Sigmoid colon (tissue), 6 donors: ENCODE measurements at regions not wholly inside any gene's neighbourhood (a gene's known extent, or its start where the extent isn't known, plus 50 kb on each side); places are given as distances from the start of the nearest gene placed in this dataset.

Source experiments
- DNase-seq: peaks from one replicate; pipeline ENCODE4 v3.0.0-alpha.2; 2019
- H3K27ac ChIP-seq, 4 donors: fragments of 200-600 bp; sonication (generic); one replicate each; pipeline ENCODE4 v1.5.1; 2016 to 2019; ENCODE audit warnings: mild to moderate bottlenecking in 1 of 4
- H3K27me3 ChIP-seq, 3 donors: fragments of 200-600 bp; sonication (generic); one replicate each; pipeline ENCODE4 v1.5.1; 2019; ENCODE audit warnings: mild to moderate bottlenecking in 1 of 3
- H3K36me3 ChIP-seq, 4 donors: fragments of 200-600 bp; sonication (generic); one replicate each; pipeline ENCODE4 v1.5.1; 2016 to 2019
- H3K4me1 ChIP-seq, 4 donors: fragments of 200-600 bp; sonication (generic); one replicate each; pipeline ENCODE4 v1.5.1; 2017 to 2019
- H3K4me3 ChIP-seq, 4 donors: fragments of 200-600 bp; sonication (generic); one replicate each; pipeline ENCODE4 v1.5.1; 2017 to 2019; ENCODE audit warnings: mild to moderate bottlenecking in 2 of 4, moderate library complexity in 1 of 4
- H3K9me3 ChIP-seq, 4 donors: fragments of 200-600 bp in 3 of 4; sonication (generic) in 3 of 4; one replicate each; pipeline versions ENCODE4 v1.5.1 to v1.6.1; 2013 to 2019
- CTCF ChIP-seq, 4 experiments: fragments of 450-650 bp in 3 of 4; fragments of 200-600 bp in 1 of 4; IDR thresholded peaks; one replicate each; pipeline ENCODE4 v1.5.1; 2016 to 2019; ENCODE audit warnings: antibody characterized with exemption in 4 of 4, mild to moderate bottlenecking in 3 of 4, moderate library complexity in 2 of 4
- EP300 ChIP-seq, 4 donors: sonication (generic); formaldehyde crosslinking; IDR thresholded peaks; one replicate each; pipeline ENCODE4 v1.6.1; 2017; ENCODE audit warnings: antibody characterized with exemption in 4 of 4
- POLR2A ChIP-seq, 2 donors: fragments of 450-650 bp; IDR thresholded peaks; one replicate each; pipeline ENCODE4 v1.6.1; 2016; ENCODE audit warnings: antibody characterized with exemption in 2 of 2, mild to moderate bottlenecking in 2 of 2, moderate library complexity in 2 of 2
- POLR2AphosphoS5 ChIP-seq, 4 donors: sonication (generic); formaldehyde crosslinking; IDR thresholded peaks; one replicate each; pipeline ENCODE4 v1.6.1; 2017; ENCODE audit warnings: antibody characterized with exemption in 4 of 4
- WGBS, 2 donors: extraction: QIAGEN DNeasy Blood & Tissue Kit; methylation state at CpG; one replicate each; pipeline ENCODE4 v1.1.7; 2013; 5-methylcytosine and 5-hydroxymethylcytosine counted together
- intact Hi-C: fragments of 100-400 bp; cut with DNase I; formaldehyde crosslinking; loops from one replicate; pipeline ENCODE4 v1.15.1; 2023
- donor health status: healthy with polysubstance abuse.
- donor health status: healthy.

DNA sequence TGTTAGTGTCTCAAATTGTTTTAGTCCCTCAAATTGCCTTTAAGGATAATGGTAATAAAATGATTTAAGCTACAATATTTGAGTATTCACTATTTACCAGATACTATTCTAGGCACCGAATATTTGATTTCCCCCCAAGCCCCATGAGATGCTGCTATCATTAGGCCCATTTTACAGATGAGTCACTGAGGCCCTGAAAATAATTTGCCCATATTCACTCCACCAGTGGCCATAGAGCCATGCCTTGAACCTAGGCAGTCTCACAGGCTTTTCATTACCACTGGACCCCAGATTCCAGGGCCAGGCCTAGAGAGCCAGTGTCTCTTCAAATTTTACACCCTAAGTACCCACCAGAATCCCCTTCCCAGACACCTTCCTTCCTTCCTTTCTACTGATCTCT, 133.7 kb downstream of the LINC00237 start:
- no peaks in the 10 kb centered on the region for H3K9me3 ChIP-seq
- H3K4me3 ChIP-seq, result no peak overlapping the region
- peaks cover 0 to 14% (median 0%) of the 10 kb centered on the region in 3 donors for H3K27me3 ChIP-seq
- H3K4me1 ChIP-seq, result no peaks in the 10 kb centered on the region
- no peak overlapping the region for H3K27ac ChIP-seq
- intact Hi-C loops, result no loop called here
- WGBS, 2 donors, result 70 to 85% methylated on average over 1 of the region's 1 CpG
- no peak for DNase-seq
- no peak for TF ChIP-seq EP300 (IDR thresholded peaks at IDR 0.05)
- no peak for TF ChIP-seq POLR2AphosphoS5 (IDR thresholded peaks at IDR 0.05)
- TF ChIP-seq POLR2A (IDR thresholded peaks at IDR 0.05), result no peak
- TF ChIP-seq CTCF (IDR thresholded peaks at IDR 0.05), result no peak
- no peaks in the 10 kb centered on the region for H3K36me3 ChIP-seq

DNA sequence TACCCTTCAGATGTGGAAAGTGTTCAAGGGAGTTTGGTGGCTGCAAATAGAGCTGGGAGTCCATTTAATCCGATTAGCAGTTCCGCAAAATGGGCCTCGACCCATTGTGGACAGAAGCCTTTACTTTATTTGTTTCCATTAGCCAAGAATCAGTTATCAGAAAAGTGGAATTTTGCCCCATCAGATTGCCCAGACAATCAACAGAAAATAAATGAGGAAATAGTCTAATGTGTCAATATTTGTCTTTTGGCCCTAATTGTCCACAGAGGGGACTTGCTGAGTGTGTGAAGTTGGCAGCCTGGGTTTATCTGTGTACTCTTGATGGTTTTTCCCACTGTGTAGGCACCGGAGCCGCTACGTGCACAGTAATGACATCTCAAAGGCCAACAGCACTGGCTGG, 134.3 kb downstream of the LINC00237 start:
- H3K4me3 ChIP-seq, result no peak overlapping the region
- H3K4me1 ChIP-seq, result no peaks in the 10 kb centered on the region
- TF ChIP-seq POLR2AphosphoS5 (IDR thresholded peaks at IDR 0.05) (no peak), POLR2A (IDR thresholded peaks at IDR 0.05) (no peak), EP300 (IDR thresholded peaks at IDR 0.05) (no peak), CTCF (IDR thresholded peaks at IDR 0.05) (no peak)
- intact Hi-C loops, result no loop called here
- no peak for DNase-seq
- H3K36me3 ChIP-seq, result no peaks in the 10 kb centered on the region
- H3K9me3 ChIP-seq, result no peaks in the 10 kb centered on the region
- 69 to 83% methylated on average over 6 of the region's 6 CpGs for WGBS, 2 donors
- H3K27me3 ChIP-seq, result peaks cover 0 to 15% (median 0%) of the 10 kb centered on the region in 3 donors
- H3K27ac ChIP-seq, result no peak overlapping the region

DNA sequence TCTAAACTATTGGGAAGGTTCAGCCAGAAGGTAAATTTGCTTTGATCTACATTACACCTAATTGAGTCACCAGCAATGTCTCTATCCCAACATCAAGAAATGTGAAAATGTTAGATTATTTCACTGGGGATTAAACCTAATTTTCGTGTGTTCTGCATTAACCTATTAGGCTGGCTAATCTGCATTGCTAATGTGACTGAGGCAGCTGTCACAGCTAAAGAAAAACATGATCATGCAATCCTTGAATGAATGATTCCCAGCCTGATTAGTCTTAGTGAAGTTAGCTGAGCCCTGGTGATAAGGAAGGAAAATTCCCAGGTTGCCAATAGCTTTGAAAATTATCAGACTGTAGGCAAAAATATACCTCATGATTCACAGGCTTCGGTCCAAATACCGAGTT, 135.3 kb downstream of the LINC00237 start:
- no peak for DNase-seq
- TF ChIP-seq EP300 (IDR thresholded peaks at IDR 0.05) (no peak), POLR2A (IDR thresholded peaks at IDR 0.05) (no peak), POLR2AphosphoS5 (IDR thresholded peaks at IDR 0.05) (no peak), CTCF (IDR thresholded peaks at IDR 0.05) (no peak)
- Histone ChIP-seq H3K27ac (no peak overlapping the region), H3K4me1 (no peaks in the 10 kb centered on the region), H3K36me3 (no peaks in the 10 kb centered on the region), H3K9me3 (no peaks in the 10 kb centered on the region), H3K4me3 (no peak overlapping the region), H3K27me3 (peaks cover 0 to 15% (median 0%) of the 10 kb centered on the region in 3 donors)
- intact Hi-C loops, result no loop called here
- WGBS, 2 donors, result 52 to 53% methylated on average over 3 of the region's 3 CpGs

GRCh38 chr20:20969701-20970280, 136.4 kb downstream of the LINC00237 start:
- Histone ChIP-seq H3K36me3 (no peaks in the 10 kb centered on the region), H3K27ac (no peak overlapping the region), H3K4me3 (no peak overlapping the region), H3K27me3 (peaks cover 0 to 15% (median 0%) of the 10 kb centered on the region in 3 donors), H3K9me3 (no peaks in the 10 kb centered on the region), H3K4me1 (no peaks in the 10 kb centered on the region)
- intact Hi-C loops, result no loop called here
- 75 to 78% methylated on average over 13 of the region's 13 CpGs for WGBS, 2 donors
- DNase-seq, result no peak
- no peak for TF ChIP-seq CTCF (IDR thresholded peaks at IDR 0.05)
- no peak for TF ChIP-seq POLR2AphosphoS5 (IDR thresholded peaks at IDR 0.05)
- no peak for TF ChIP-seq EP300 (IDR thresholded peaks at IDR 0.05)
- TF ChIP-seq POLR2A (IDR thresholded peaks at IDR 0.05), result no peak
